ENCODE measurements at regions not wholly inside any gene's neighbourhood (a gene's known extent, or its start where the extent isn't known, plus 50 kb on each side); places are given as distances from the start of the nearest gene placed in this dataset.

DNA sequence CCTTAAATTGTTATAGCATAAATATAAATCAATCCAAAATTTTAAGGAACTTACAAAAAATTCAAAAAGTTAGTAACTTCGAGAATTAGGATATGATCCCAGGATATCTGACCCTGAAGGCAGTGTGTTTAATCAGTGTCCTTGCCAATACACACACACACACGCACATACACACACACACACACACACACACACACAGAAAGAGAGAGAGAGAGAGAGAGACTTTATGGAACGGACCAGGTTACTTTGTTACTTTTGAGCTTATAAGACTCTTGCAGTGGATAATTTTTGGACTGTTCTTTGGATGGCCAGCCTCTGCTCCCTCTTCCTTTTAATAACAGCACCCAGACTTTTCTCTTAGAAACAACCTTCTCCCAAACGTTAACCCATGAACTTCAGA, 322.9 kb downstream of the NFIB start:
- ChIA-PET CTCF (no interaction called here), POLR2A (no interaction called here)
- ATAC-seq (no peak), DNase-seq (no peak)
- Mint-ChIP-seq H3K9me3 (peaks cover 4 to 22% (median 11%) of the 10 kb centered on the region in 11 donors), H3K27me3 (no peaks in the 10 kb centered on the region), H3K4me3 (no peak overlapping the region), H3K36me3 (peaks cover 0 to 5% (median 0%) of the 10 kb centered on the region in 5 donors), H3K4me1 (no peaks in the 10 kb centered on the region), H3K27ac (no peak overlapping the region)
- Histone ChIP-seq H3K4me1 (ENCODE audit: control insufficient read depth in 2 of 2, insufficient read depth in 2 of 2, low read length in 2 of 2) (no peaks in the 10 kb centered on the region), H3K9me3 (ENCODE audit: control insufficient read depth in 2 of 3, low read length in 3 of 3) (no peaks in the 10 kb centered on the region), H3K4me3 (ENCODE audit: low read length) (no peak overlapping the region), H3K36me3 (ENCODE audit: control insufficient read depth in 2 of 3, insufficient read depth in 3 of 3, low read length in 3 of 3) (no peaks in the 10 kb centered on the region), H3K27ac (ENCODE audit: low read depth, low read length) (no peak overlapping the region), H3K27me3 (ENCODE audit: control insufficient read depth in 2 of 2, insufficient read depth in 2 of 2, low read length in 2 of 2) (no peaks in the 10 kb centered on the region)
- intact Hi-C loops (cut with micrococcal nuclease): no loop called here

DNA sequence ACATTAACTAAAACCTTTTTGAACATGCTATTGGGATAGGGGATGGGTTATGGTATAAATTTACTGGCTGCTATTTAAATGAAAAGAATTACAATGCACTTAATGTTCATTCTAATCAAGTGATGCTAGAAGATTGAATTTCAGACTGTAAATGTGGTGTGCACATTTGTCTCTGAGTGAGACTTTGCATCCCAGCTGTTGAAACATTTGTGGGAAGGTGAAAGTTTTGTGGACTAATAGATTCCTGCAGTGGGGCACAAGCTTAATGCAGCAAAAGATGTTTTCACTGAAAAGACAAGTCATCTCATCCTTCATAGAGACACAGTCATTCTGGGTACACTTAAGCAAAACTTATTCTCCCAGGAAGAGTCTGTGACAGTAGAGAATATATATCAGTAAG, 323.6 kb downstream of the NFIB start:
- no peaks in the 10 kb centered on the region for H3K4me1 Mint-ChIP-seq
- CTCF ChIA-PET: no interaction called here
- H3K4me1 ChIP-seq (ENCODE audit: control insufficient read depth in 2 of 2, insufficient read depth in 2 of 2, low read length in 2 of 2): no peaks in the 10 kb centered on the region
- intact Hi-C loops (cut with micrococcal nuclease): no loop called here
- H3K9me3 ChIP-seq (ENCODE audit: control insufficient read depth in 2 of 3, low read length in 3 of 3): no peaks in the 10 kb centered on the region
- H3K36me3 Mint-ChIP-seq: peaks cover 0 to 5% (median 0%) of the 10 kb centered on the region in 5 donors
- H3K27ac Mint-ChIP-seq: no peak overlapping the region
- H3K4me3 ChIP-seq (ENCODE audit: low read length): no peak overlapping the region
- H3K36me3 ChIP-seq (ENCODE audit: control insufficient read depth in 2 of 3, insufficient read depth in 3 of 3, low read length in 3 of 3): no peaks in the 10 kb centered on the region
- DNase-seq: no peak
- POLR2A ChIA-PET: no interaction called here
- H3K27me3 ChIP-seq (ENCODE audit: control insufficient read depth in 2 of 2, insufficient read depth in 2 of 2, low read length in 2 of 2): no peaks in the 10 kb centered on the region
- no peaks in the 10 kb centered on the region for H3K27me3 Mint-ChIP-seq
- no peak overlapping the region for H3K27ac ChIP-seq (ENCODE audit: low read depth, low read length)
- H3K4me3 Mint-ChIP-seq: no peak overlapping the region
- peaks cover 4 to 25% (median 13%) of the 10 kb centered on the region in 11 donors for H3K9me3 Mint-ChIP-seq
- no peak for ATAC-seq

DNA sequence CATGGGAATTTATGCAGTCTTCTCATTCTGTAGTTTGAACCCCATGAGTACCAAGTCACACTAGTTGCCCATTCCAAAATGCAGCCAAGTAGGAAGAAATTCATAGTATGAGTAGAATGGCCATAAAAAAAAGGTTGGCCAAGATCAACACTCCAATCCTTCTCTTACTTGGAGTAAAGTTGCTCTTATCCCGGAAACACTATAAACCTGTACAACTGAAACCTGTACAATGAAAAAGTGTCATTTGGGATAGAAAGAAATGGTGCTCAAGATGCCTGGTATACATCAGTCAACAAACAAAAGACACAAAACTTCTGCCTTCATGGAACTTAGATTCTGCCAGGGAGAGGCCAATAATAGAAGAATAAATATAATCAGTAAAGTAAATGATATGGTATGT, 325.0 kb downstream of the NFIB start:
- H3K4me3 Mint-ChIP-seq: no peak overlapping the region
- H3K36me3 Mint-ChIP-seq: peaks cover 0 to 5% (median 0%) of the 10 kb centered on the region in 5 donors
- intact Hi-C loops (cut with micrococcal nuclease): no loop called here
- ATAC-seq: no peak
- ChIA-PET CTCF (no interaction called here), POLR2A (no interaction called here)
- Histone ChIP-seq H3K9me3 (ENCODE audit: control insufficient read depth in 2 of 3, low read length in 3 of 3) (no peaks in the 10 kb centered on the region), H3K27ac (ENCODE audit: low read depth, low read length) (no peak overlapping the region), H3K36me3 (ENCODE audit: control insufficient read depth in 2 of 3, insufficient read depth in 3 of 3, low read length in 3 of 3) (no peaks in the 10 kb centered on the region), H3K27me3 (ENCODE audit: control insufficient read depth in 2 of 2, insufficient read depth in 2 of 2, low read length in 2 of 2) (no peaks in the 10 kb centered on the region), H3K4me3 (ENCODE audit: low read length) (no peak overlapping the region), H3K4me1 (ENCODE audit: control insufficient read depth in 2 of 2, insufficient read depth in 2 of 2, low read length in 2 of 2) (no peaks in the 10 kb centered on the region)
- peaks cover 4 to 25% (median 13%) of the 10 kb centered on the region in 11 donors for H3K9me3 Mint-ChIP-seq
- H3K27me3 Mint-ChIP-seq: no peaks in the 10 kb centered on the region
- H3K27ac Mint-ChIP-seq: no peak overlapping the region
- DNase-seq: no peak
- no peaks in the 10 kb centered on the region for H3K4me1 Mint-ChIP-seq

DNA sequence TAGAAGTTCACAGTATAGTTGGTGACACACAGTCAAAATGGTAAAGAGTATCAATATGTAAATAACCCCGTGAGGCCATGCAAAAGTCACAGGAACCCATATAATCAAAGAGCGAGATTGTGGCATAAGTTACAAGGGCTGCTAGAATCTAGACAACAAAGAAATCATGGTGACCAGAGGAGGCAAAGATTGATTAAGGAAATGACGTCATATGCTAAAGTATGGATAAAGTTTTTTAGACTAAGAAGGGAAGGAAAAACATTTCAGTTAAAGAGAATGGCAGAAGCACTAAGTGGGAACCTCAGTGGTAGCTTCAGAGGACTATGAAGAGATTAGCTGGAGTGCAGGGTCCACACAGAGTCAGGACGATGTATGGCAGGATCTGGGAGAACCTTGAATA, 330.3 kb downstream of the NFIB start:
- Histone ChIP-seq H3K4me1 (ENCODE audit: control insufficient read depth in 2 of 2, insufficient read depth in 2 of 2, low read length in 2 of 2) (no peaks in the 10 kb centered on the region), H3K9me3 (ENCODE audit: control insufficient read depth in 2 of 3, low read length in 3 of 3) (no peaks in the 10 kb centered on the region), H3K4me3 (ENCODE audit: low read length) (no peak overlapping the region), H3K27me3 (ENCODE audit: control insufficient read depth in 2 of 2, insufficient read depth in 2 of 2, low read length in 2 of 2) (no peaks in the 10 kb centered on the region), H3K27ac (ENCODE audit: low read depth, low read length) (no peak overlapping the region), H3K36me3 (ENCODE audit: control insufficient read depth in 2 of 3, insufficient read depth in 3 of 3, low read length in 3 of 3) (no peaks in the 10 kb centered on the region)
- DNase-seq (no peak), ATAC-seq (no peak)
- no peak overlapping the region for H3K27ac Mint-ChIP-seq
- peaks cover 0 to 3% (median 0%) of the 10 kb centered on the region in 5 donors for H3K36me3 Mint-ChIP-seq
- H3K9me3 Mint-ChIP-seq: peaks cover 2 to 21% (median 10%) of the 10 kb centered on the region in 11 donors
- intact Hi-C loops (cut with micrococcal nuclease): no loop called here
- H3K27me3 Mint-ChIP-seq: no peaks in the 10 kb centered on the region
- ChIA-PET POLR2A (no interaction called here), CTCF (no interaction called here)
- H3K4me1 Mint-ChIP-seq: no peaks in the 10 kb centered on the region
- H3K4me3 Mint-ChIP-seq: no peak overlapping the region

DNA sequence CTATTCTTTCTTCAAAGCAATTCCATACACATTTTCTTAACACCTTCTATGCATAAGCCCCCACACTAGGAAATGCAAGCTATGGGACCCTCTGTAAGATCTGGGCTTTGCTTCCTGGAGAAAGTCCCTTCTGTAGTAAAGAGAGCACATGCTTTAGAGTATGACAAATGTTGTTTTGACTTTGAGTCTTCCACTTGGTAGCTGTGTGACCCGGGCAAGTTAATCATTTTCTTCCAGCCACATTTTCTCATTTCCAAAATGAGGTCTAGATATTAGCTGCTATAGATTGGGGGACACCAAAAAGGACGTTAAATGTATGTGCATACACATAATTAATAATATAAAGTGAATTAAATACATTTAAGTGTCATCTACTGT, 334.0 kb downstream of the NFIB start:
- no peak overlapping the region for H3K27ac ChIP-seq (ENCODE audit: low read depth, low read length)
- no peaks in the 10 kb centered on the region for H3K9me3 ChIP-seq (ENCODE audit: control insufficient read depth in 2 of 3, low read length in 3 of 3)
- Mint-ChIP-seq H3K4me1 (no peaks in the 10 kb centered on the region), H3K4me3 (no peak overlapping the region), H3K36me3 (peaks cover 0 to 3% (median 0%) of the 10 kb centered on the region in 5 donors), H3K27me3 (peaks cover 0 to 4% (median 0%) of the 10 kb centered on the region in 5 donors), H3K9me3 (peaks cover 2 to 11% (median 7%) of the 10 kb centered on the region in 11 donors), H3K27ac (no peak overlapping the region)
- H3K4me1 ChIP-seq (ENCODE audit: control insufficient read depth in 2 of 2, insufficient read depth in 2 of 2, low read length in 2 of 2): no peaks in the 10 kb centered on the region
- POLR2A ChIA-PET: no interaction called here
- DNase-seq: no peak
- intact Hi-C loops (cut with micrococcal nuclease): no loop called here
- no peaks in the 10 kb centered on the region for H3K27me3 ChIP-seq (ENCODE audit: control insufficient read depth in 2 of 2, insufficient read depth in 2 of 2, low read length in 2 of 2)
- no peaks in the 10 kb centered on the region for H3K36me3 ChIP-seq (ENCODE audit: control insufficient read depth in 2 of 3, insufficient read depth in 3 of 3, low read length in 3 of 3)
- CTCF ChIA-PET: no interaction called here
- H3K4me3 ChIP-seq (ENCODE audit: low read length): no peak overlapping the region
- ATAC-seq: no peak

DNA sequence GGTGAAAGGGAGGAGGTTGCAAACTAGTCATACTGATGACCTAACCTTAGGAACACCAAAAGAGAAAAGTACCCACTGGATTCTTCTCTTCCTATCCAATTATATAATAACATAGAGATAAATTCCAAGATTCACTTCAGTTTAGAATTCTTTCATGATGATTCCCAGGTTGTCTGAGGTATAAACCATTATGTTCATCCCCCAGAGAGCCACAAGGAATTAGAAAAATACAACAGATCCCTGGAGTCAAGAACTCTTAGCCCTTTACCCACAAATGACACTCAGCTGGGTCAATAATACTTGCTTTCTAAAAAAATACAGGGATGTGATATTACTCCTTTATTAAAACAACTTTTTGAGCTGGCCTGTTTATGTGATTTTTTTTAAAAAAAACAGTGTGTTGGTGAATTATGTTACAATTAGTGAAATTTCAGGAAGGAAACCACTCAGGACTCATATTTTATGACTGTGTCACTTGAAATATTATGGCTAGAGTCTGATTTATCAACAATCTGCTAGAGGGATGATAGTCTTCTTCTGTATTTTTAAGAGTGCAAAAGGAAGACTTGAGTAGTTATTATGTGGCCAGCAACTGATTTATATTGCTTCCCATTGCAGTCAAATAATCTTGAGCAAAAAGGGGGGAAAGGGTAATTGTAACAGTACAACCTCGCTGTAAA, 338.2 kb downstream of the NFIB start:
- no peak for DNase-seq
- Histone ChIP-seq H3K4me1 (ENCODE audit: control insufficient read depth in 2 of 2, insufficient read depth in 2 of 2, low read length in 2 of 2) (no peaks in the 10 kb centered on the region), H3K27me3 (ENCODE audit: control insufficient read depth in 2 of 2, insufficient read depth in 2 of 2, low read length in 2 of 2) (no peaks in the 10 kb centered on the region), H3K4me3 (ENCODE audit: low read length) (no peak overlapping the region), H3K36me3 (ENCODE audit: control insufficient read depth in 2 of 3, insufficient read depth in 3 of 3, low read length in 3 of 3) (no peaks in the 10 kb centered on the region), H3K9me3 (ENCODE audit: control insufficient read depth in 2 of 3, low read length in 3 of 3) (no peaks in the 10 kb centered on the region), H3K27ac (ENCODE audit: low read depth, low read length) (no peak overlapping the region)
- ChIA-PET CTCF (no interaction called here), POLR2A (no interaction called here)
- Mint-ChIP-seq H3K4me3 (no peak overlapping the region), H3K27ac (no peak overlapping the region), H3K9me3 (peaks cover 0 to 8% (median 5%) of the 10 kb centered on the region in 11 donors), H3K36me3 (no peaks in the 10 kb centered on the region), H3K27me3 (peaks cover 0 to 4% (median 0%) of the 10 kb centered on the region in 5 donors), H3K4me1 (no peaks in the 10 kb centered on the region)
- intact Hi-C loops (cut with micrococcal nuclease): no loop called here
- no peak for ATAC-seq

DNA sequence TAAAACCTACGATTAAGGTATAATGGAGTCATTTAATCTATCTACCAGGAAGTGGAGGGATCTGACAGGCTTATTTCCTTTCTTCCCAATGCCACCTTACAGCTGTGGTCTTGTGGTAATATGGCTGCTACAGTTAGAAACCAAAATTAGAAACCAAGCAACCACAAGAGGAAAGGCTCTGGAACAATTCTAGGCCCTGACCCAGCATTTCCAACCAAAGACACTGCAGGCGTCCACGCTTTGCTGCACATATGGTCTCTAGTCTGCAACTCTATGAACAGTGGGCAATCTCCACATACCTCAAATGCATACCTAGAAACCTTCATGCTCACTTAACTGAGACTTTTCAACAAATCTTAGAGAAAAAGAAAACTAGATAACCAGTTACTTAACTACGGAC, 339.1 kb downstream of the NFIB start:
- ChIA-PET POLR2A (no interaction called here), CTCF (no interaction called here)
- H3K9me3 ChIP-seq (ENCODE audit: control insufficient read depth in 2 of 3, low read length in 3 of 3): no peaks in the 10 kb centered on the region
- peaks cover 0 to 8% (median 5%) of the 10 kb centered on the region in 11 donors for H3K9me3 Mint-ChIP-seq
- H3K36me3 Mint-ChIP-seq: no peaks in the 10 kb centered on the region
- no peaks in the 10 kb centered on the region for H3K36me3 ChIP-seq (ENCODE audit: control insufficient read depth in 2 of 3, insufficient read depth in 3 of 3, low read length in 3 of 3)
- no peaks in the 10 kb centered on the region for H3K4me1 ChIP-seq (ENCODE audit: control insufficient read depth in 2 of 2, insufficient read depth in 2 of 2, low read length in 2 of 2)
- no peak overlapping the region for H3K4me3 ChIP-seq (ENCODE audit: low read length)
- no peaks in the 10 kb centered on the region for H3K27me3 ChIP-seq (ENCODE audit: control insufficient read depth in 2 of 2, insufficient read depth in 2 of 2, low read length in 2 of 2)
- intact Hi-C loops (cut with micrococcal nuclease): no loop called here
- no peak overlapping the region for H3K27ac Mint-ChIP-seq
- no peaks in the 10 kb centered on the region for H3K4me1 Mint-ChIP-seq
- H3K4me3 Mint-ChIP-seq: no peak overlapping the region
- no peak overlapping the region for H3K27ac ChIP-seq (ENCODE audit: low read depth, low read length)
- ATAC-seq (no peak), DNase-seq (no peak)
- H3K27me3 Mint-ChIP-seq: peaks cover 0 to 4% (median 0%) of the 10 kb centered on the region in 5 donors
